BJ (cell line): ENCODE measurements at regions not wholly inside any gene's neighbourhood (a gene's known extent, or its start where the extent isn't known, plus 50 kb on each side); places are given as distances from the start of the nearest gene placed in this dataset.

Source experiments
- CTCF ChIA-PET: fragments of 350-600 bp; formaldehyde crosslinking; extraction: SDS; loops from one replicate; lab custom pipeline; 2021; ENCODE audit warnings: antibody characterized with exemption, inconsistent platforms; lab: Yijun Ruan, JAX
- POLR2A ChIA-PET: fragments of 300-600 bp; sonication (Branson Sonifier 250); formaldehyde crosslinking; extraction: SDS; loops from one replicate; lab custom pipeline; 2021; ENCODE audit warnings: antibody characterized with exemption; lab: Charles Lee
- DNase-seq: peaks from one replicate; pipeline ENCODE4 v3.0.0-alpha.2; 2011; ENCODE audit warnings: low read depth
- H3K27me3 ChIP-seq: 2 replicates; pipeline ENCODE4 v1.6.0; 2011; ENCODE audit warnings: low read length; ENCODE audit not compliant: control insufficient read depth, insufficient read depth
- H3K36me3 ChIP-seq: 2 replicates; pipeline ENCODE4 v1.5.1; 2011; ENCODE audit warnings: low read length; ENCODE audit not compliant: control insufficient read depth, insufficient read depth
- H3K4me3 ChIP-seq: 2 replicates; pipeline ENCODE4 v1.5.1; 2011; ENCODE audit warnings: low read depth, mild to moderate bottlenecking, control low read depth, low read length
- CTCF ChIP-seq: IDR thresholded peaks from 2 replicates; pipeline ENCODE4 v1.5.1; 2011; ENCODE audit warnings: low read depth, mild to moderate bottlenecking, control low read depth, inconsistent platforms, low read length, moderate library complexity; ENCODE audit not compliant: insufficient read depth

GRCh38 chr18:71630696-71631095, 913.4 kb downstream of the CBLN2 start:
- TF ChIP-seq CTCF, result no peak
- Histone ChIP-seq H3K4me3 (no peak overlapping the region), H3K36me3 (no peaks in the 10 kb centered on the region), H3K27me3 (no peaks in the 10 kb centered on the region)
- DNase-seq, result no peak
- ChIA-PET POLR2A (no interaction called here), CTCF (no interaction called here)

- no peak overlapping the region for H3K4me3 ChIP-seq
- TF ChIP-seq CTCF, result no peak
- POLR2A ChIA-PET, result no interaction called here
- DNase-seq, result no peak
- H3K27me3 ChIP-seq, result no peaks in the 10 kb centered on the region
- CTCF ChIA-PET, result no interaction called here
- H3K36me3 ChIP-seq, result no peaks in the 10 kb centered on the region
These were observed 918.5 kb downstream of the CBLN2 start for GRCh38 chr18:71625556-71626090.

GRCh38 chr18:71598374-71598773, 945.8 kb downstream of the CBLN2 start:
- DNase-seq, result no peak

GRCh38 chr18:71597219-71597618, 946.9 kb downstream of the CBLN2 start:
- TF ChIP-seq CTCF, result no peak
- Histone ChIP-seq H3K36me3 (no peaks in the 10 kb centered on the region), H3K4me3 (no peak overlapping the region), H3K27me3 (no peaks in the 10 kb centered on the region)
- no peak for DNase-seq
- CTCF ChIA-PET, result interaction anchor here (0.7 kb wide), 1 partner anchor 1000 kb away, joined by 3 read pairs; no protein-coding TSS in a partner anchor
- POLR2A ChIA-PET, result no interaction called here

More at GRCh38 chr18:71598374-71598773, 945.8 kb downstream of the CBLN2 start:
- Histone ChIP-seq H3K36me3 (no peaks in the 10 kb centered on the region), H3K4me3 (no peak overlapping the region), H3K27me3 (no peaks in the 10 kb centered on the region)
- no peak for TF ChIP-seq CTCF
- CTCF ChIA-PET, result no interaction called here
- POLR2A ChIA-PET, result no interaction called here

GRCh38 chr18:71583252-71583651, 960.9 kb downstream of the CBLN2 start:
- no peak for TF ChIP-seq CTCF
- POLR2A ChIA-PET, result no interaction called here
- Histone ChIP-seq H3K36me3 (no peaks in the 10 kb centered on the region), H3K27me3 (no peaks in the 10 kb centered on the region), H3K4me3 (no peak overlapping the region)
- DNase-seq, result no peak
- CTCF ChIA-PET, result no interaction called here
